ENCODE measurements at regions not wholly inside any gene's neighbourhood (a gene's known extent, or its start where the extent isn't known, plus 50 kb on each side); places are given as distances from the start of the nearest gene placed in this dataset.

DNA sequence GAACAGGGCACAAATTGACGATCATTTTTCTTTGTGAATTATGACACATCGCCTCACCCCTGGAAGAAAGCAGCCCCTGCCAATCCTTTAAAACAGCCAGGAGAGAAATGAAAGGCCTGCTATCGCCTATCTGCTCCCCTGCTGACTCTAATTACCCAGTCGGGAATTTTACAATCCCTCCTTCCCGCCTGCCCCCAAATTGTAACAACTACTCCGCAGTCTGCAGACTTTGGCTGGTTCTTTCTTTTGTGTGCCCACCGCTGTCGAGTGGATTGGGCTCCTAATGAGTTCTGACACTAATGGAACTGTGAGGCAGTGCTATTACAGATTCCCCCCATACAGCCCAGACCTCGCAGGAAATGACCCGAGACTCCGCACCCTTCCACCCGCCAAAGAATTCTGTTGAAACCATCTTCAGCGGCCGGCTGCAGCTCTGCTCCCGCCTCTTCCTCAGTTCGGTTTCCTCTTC lies 281.2 kb upstream of the PARD3B start:
- no peak for TF ChIP-seq EZH2 (IDR thresholded peaks at IDR 0.05)
- TF ChIP-seq POLR2AphosphoS5 (IDR thresholded peaks at IDR 0.05; ENCODE audit: borderline replicate concordance, low read depth, low read length): no peak
- no peak for TF ChIP-seq FOXP2 (optimal IDR thresholded peaks at IDR 0.05; ENCODE audit: control extremely low read depth, extremely low read length, insufficient read depth)
